ENCODE measurements at regions not wholly inside any gene's neighbourhood (a gene's known extent, or its start where the extent isn't known, plus 50 kb on each side); places are given as distances from the start of the nearest gene placed in this dataset.

GRCh38 chr14:36083317-36083716, 93.2 kb downstream of the PTCSC3 start:
- H3K9me3 ChIP-seq (ENCODE audit: control insufficient read depth, insufficient read depth, low read length) = no peaks in the 10 kb centered on the region

GRCh38 chr14:36078080-36078479, 98.4 kb downstream of the PTCSC3 start:
- Histone ChIP-seq H3K4me1 (ENCODE audit: insufficient read depth, low read length) (no peaks in the 10 kb centered on the region), H3K9me3 (ENCODE audit: control insufficient read depth, insufficient read depth, low read length) (no peaks in the 10 kb centered on the region; the same call in 1 of the 2 replicates), H3K9ac (ENCODE audit: low read depth, low read length) (no peak overlapping the region), H3K36me3 (ENCODE audit: insufficient read depth, low read length) (no peaks in the 10 kb centered on the region)

More at GRCh38 chr14:36083317-36083716, 93.2 kb downstream of the PTCSC3 start:
- Histone ChIP-seq H3K9ac (ENCODE audit: low read depth, low read length) (no peak overlapping the region), H3K36me3 (ENCODE audit: insufficient read depth, low read length) (no peaks in the 10 kb centered on the region), H3K4me1 (ENCODE audit: insufficient read depth, low read length) (no peaks in the 10 kb centered on the region)

GRCh38 chr14:36076197-36076596, 100.3 kb downstream of the PTCSC3 start:
- Histone ChIP-seq H3K9me3 (ENCODE audit: control insufficient read depth, insufficient read depth, low read length) (no peaks in the 10 kb centered on the region; the same call in 1 of the 2 replicates), H3K9ac (ENCODE audit: low read depth, low read length) (no peak overlapping the region), H3K36me3 (ENCODE audit: insufficient read depth, low read length) (no peaks in the 10 kb centered on the region), H3K4me1 (ENCODE audit: insufficient read depth, low read length) (no peaks in the 10 kb centered on the region)

DNA sequence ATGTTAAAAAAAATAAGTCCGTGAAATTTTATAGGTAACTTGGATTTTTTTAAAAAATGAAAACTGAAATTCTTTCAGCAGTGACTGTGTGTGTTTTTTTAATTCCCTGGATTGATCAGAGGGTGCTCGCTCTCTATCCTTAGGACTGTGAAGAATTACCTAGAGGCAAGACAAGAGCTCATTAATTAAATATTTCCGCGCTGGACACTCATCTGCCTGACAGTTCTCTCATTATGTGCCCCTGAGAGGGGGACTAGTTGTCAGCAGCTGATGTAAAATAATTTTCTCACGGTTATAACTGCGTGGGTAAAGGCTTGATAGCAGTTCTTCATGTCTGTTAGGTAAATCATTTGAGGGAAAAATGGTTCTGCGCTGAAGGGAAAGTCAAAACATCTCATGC, 101.3 kb downstream of the PTCSC3 start:
- H3K36me3 ChIP-seq (ENCODE audit: insufficient read depth, low read length) = no peaks in the 10 kb centered on the region
- H3K9me3 ChIP-seq (ENCODE audit: control insufficient read depth, insufficient read depth, low read length) = no peaks in the 10 kb centered on the region; the same call in 1 of the 2 replicates
- H3K9ac ChIP-seq (ENCODE audit: low read depth, low read length) = no peak overlapping the region
- no peaks in the 10 kb centered on the region for H3K4me1 ChIP-seq (ENCODE audit: insufficient read depth, low read length)

DNA sequence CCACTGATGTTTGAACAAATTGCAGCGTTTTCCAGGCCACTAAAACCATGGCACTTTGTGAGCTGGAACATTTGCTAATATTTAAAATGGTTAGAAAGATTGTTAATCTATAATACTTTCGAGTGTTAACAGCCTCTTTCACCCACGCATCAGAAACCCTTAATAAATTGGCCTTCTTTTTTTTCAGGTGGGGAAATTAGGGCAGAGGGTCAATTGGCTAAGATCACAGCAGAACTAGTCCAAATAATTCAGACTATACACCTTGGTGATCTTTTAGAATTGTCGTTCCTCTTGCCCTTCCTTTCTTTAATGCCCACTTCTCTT, 105.8 kb downstream of the PTCSC3 start:
- H3K4me1 ChIP-seq (ENCODE audit: insufficient read depth, low read length) = no peaks in the 10 kb centered on the region
- H3K9ac ChIP-seq (ENCODE audit: low read depth, low read length) = no peak overlapping the region
- H3K9me3 ChIP-seq (ENCODE audit: control insufficient read depth, insufficient read depth, low read length) = no peaks in the 10 kb centered on the region
- H3K36me3 ChIP-seq (ENCODE audit: insufficient read depth, low read length) = no peaks in the 10 kb centered on the region

DNA sequence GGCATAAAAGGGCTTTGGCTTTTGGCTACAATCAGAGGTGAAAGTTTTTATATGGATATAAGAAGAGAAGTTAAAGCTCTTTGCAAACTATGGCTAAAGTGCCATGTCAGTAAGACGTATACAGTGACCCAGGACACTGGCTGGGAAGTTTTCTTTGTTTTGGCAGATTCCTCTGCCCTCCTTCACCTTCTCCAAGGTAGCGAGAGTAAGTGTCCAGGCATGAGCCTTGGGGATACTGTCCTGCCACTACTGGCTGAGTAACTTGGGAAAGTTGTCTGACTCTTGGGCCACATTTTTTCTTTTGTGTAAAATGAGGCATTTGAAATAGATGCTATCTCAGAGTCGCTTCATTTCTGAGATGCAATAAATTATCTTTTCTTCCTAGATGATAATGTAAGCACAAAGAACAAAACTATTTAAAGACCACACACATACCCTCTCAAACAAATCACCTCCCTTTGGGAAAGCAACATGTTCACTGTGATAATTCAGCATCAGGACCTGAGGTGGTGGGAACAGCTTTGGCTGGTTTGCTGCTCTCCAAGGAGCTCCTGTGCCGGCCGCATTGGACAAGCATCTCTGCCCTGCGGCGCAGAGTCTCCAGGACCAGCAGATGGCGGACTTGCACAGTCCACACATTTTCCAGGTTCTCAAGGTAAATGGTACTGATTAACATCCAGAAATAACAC, 106.3 kb downstream of the PTCSC3 start:
- Histone ChIP-seq H3K9ac (ENCODE audit: low read depth, low read length) (no peak overlapping the region), H3K9me3 (ENCODE audit: control insufficient read depth, insufficient read depth, low read length) (no peaks in the 10 kb centered on the region), H3K4me1 (ENCODE audit: insufficient read depth, low read length) (no peaks in the 10 kb centered on the region), H3K36me3 (ENCODE audit: insufficient read depth, low read length) (no peaks in the 10 kb centered on the region)

DNA sequence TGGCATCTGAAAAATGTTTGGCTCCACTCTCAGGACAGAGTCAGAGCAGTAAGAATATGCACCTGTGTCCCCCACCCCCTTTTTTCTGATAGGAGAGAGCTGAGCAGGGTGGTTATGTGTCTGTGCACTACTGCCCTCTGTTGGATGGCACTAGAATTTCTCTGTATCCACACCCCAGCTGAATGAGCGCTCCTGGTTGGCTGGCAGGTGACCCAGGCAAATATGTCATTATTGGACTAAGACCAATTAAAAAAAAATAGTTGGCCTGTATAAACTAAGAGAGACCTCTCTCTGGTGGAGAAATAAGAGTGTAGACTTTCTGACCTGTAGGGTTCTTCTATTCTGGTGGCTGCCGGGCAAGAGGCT, 107.0 kb downstream of the PTCSC3 start:
- no peaks in the 10 kb centered on the region for H3K9me3 ChIP-seq (ENCODE audit: control insufficient read depth, insufficient read depth, low read length)
- H3K4me1 ChIP-seq (ENCODE audit: insufficient read depth, low read length) = no peaks in the 10 kb centered on the region
- peak overlapping the region; percentile 7; the same call in 1 of the 2 replicates for H3K9ac ChIP-seq (ENCODE audit: low read depth, low read length)
- no peaks in the 10 kb centered on the region for H3K36me3 ChIP-seq (ENCODE audit: insufficient read depth, low read length)

GRCh38 chr14:36068777-36069534, 107.6 kb downstream of the PTCSC3 start:
- Histone ChIP-seq H3K9ac (ENCODE audit: low read depth, low read length) (peak overlapping the region; percentile 7; the same call in 1 of the 2 replicates), H3K36me3 (ENCODE audit: insufficient read depth, low read length) (no peaks in the 10 kb centered on the region), H3K9me3 (ENCODE audit: control insufficient read depth, insufficient read depth, low read length) (no peaks in the 10 kb centered on the region), H3K4me1 (ENCODE audit: insufficient read depth, low read length) (no peaks in the 10 kb centered on the region)

GRCh38 chr14:36067428-36068187, 108.9 kb downstream of the PTCSC3 start:
- no peaks in the 10 kb centered on the region for H3K4me1 ChIP-seq (ENCODE audit: insufficient read depth, low read length)
- no peaks in the 10 kb centered on the region for H3K36me3 ChIP-seq (ENCODE audit: insufficient read depth, low read length)
- no peak overlapping the region for H3K9ac ChIP-seq (ENCODE audit: low read depth, low read length)

GRCh38 chr14:36066636-36067035, 109.9 kb downstream of the PTCSC3 start:
- no peak overlapping the region for H3K9ac ChIP-seq (ENCODE audit: low read depth, low read length)
- H3K36me3 ChIP-seq (ENCODE audit: insufficient read depth, low read length) = no peaks in the 10 kb centered on the region

More at GRCh38 chr14:36067428-36068187, 108.9 kb downstream of the PTCSC3 start:
- no peaks in the 10 kb centered on the region for H3K9me3 ChIP-seq (ENCODE audit: control insufficient read depth, insufficient read depth, low read length)

GRCh38 chr14:36065831-36066230, 110.7 kb downstream of the PTCSC3 start:
- H3K4me1 ChIP-seq (ENCODE audit: insufficient read depth, low read length) = no peaks in the 10 kb centered on the region
- H3K9ac ChIP-seq (ENCODE audit: low read depth, low read length) = no peak overlapping the region
- H3K9me3 ChIP-seq (ENCODE audit: control insufficient read depth, insufficient read depth, low read length) = no peaks in the 10 kb centered on the region
- no peaks in the 10 kb centered on the region for H3K36me3 ChIP-seq (ENCODE audit: insufficient read depth, low read length)

More at GRCh38 chr14:36066636-36067035, 109.9 kb downstream of the PTCSC3 start:
- Histone ChIP-seq H3K4me1 (ENCODE audit: insufficient read depth, low read length) (no peaks in the 10 kb centered on the region), H3K9me3 (ENCODE audit: control insufficient read depth, insufficient read depth, low read length) (no peaks in the 10 kb centered on the region)

- H3K36me3 ChIP-seq (ENCODE audit: insufficient read depth, low read length) = no peaks in the 10 kb centered on the region
- H3K9ac ChIP-seq (ENCODE audit: low read depth, low read length) = no peak overlapping the region
- no peaks in the 10 kb centered on the region for H3K4me1 ChIP-seq (ENCODE audit: insufficient read depth, low read length)
- no peaks in the 10 kb centered on the region for H3K9me3 ChIP-seq (ENCODE audit: control insufficient read depth, insufficient read depth, low read length)
Measured at GRCh38 chr14:36059531-36059930, 117.0 kb downstream of the PTCSC3 start.

GRCh38 chr14:36057452-36058116, 118.9 kb downstream of the PTCSC3 start:
- Histone ChIP-seq H3K36me3 (ENCODE audit: insufficient read depth, low read length) (no peaks in the 10 kb centered on the region), H3K9me3 (ENCODE audit: control insufficient read depth, insufficient read depth, low read length) (no peaks in the 10 kb centered on the region), H3K4me1 (ENCODE audit: insufficient read depth, low read length) (no peaks in the 10 kb centered on the region), H3K9ac (ENCODE audit: low read depth, low read length) (no peak overlapping the region)

GRCh38 chr14:36056845-36057244, 119.7 kb downstream of the PTCSC3 start:
- Histone ChIP-seq H3K4me1 (ENCODE audit: insufficient read depth, low read length) (no peaks in the 10 kb centered on the region), H3K36me3 (ENCODE audit: insufficient read depth, low read length) (no peaks in the 10 kb centered on the region), H3K9me3 (ENCODE audit: control insufficient read depth, insufficient read depth, low read length) (no peaks in the 10 kb centered on the region), H3K9ac (ENCODE audit: low read depth, low read length) (no peak overlapping the region)
